BJ (cell line): ENCODE measurements at regions not wholly inside any gene's neighbourhood (a gene's known extent, or its start where the extent isn't known, plus 50 kb on each side); places are given as distances from the start of the nearest gene placed in this dataset.

ENCODE experiments used
- CTCF ChIA-PET: fragments of 350-600 bp; formaldehyde crosslinking; extraction: SDS; loops from one replicate; lab custom pipeline; 2021; ENCODE audit warnings: antibody characterized with exemption, inconsistent platforms; lab: Yijun Ruan, JAX
- POLR2A ChIA-PET: fragments of 300-600 bp; sonication (Branson Sonifier 250); formaldehyde crosslinking; extraction: SDS; loops from one replicate; lab custom pipeline; 2021; ENCODE audit warnings: antibody characterized with exemption; lab: Charles Lee
- DNase-seq: peaks from one replicate; pipeline ENCODE4 v3.0.0-alpha.2; 2011; ENCODE audit warnings: low read depth
- H3K27me3 ChIP-seq: 2 replicates; pipeline ENCODE4 v1.6.0; 2011; ENCODE audit warnings: low read length; ENCODE audit not compliant: control insufficient read depth, insufficient read depth
- H3K36me3 ChIP-seq: 2 replicates; pipeline ENCODE4 v1.5.1; 2011; ENCODE audit warnings: low read length; ENCODE audit not compliant: control insufficient read depth, insufficient read depth
- H3K4me3 ChIP-seq: 2 replicates; pipeline ENCODE4 v1.5.1; 2011; ENCODE audit warnings: low read depth, mild to moderate bottlenecking, control low read depth, low read length
- TF ChIP-seq, protein P1 (sequence below): IDR thresholded peaks from 2 replicates; pipeline ENCODE4 v1.5.1; 2011; ENCODE audit warnings: low read depth, mild to moderate bottlenecking, control low read depth, inconsistent platforms, low read length, moderate library complexity; ENCODE audit not compliant: insufficient read depth

DNA sequence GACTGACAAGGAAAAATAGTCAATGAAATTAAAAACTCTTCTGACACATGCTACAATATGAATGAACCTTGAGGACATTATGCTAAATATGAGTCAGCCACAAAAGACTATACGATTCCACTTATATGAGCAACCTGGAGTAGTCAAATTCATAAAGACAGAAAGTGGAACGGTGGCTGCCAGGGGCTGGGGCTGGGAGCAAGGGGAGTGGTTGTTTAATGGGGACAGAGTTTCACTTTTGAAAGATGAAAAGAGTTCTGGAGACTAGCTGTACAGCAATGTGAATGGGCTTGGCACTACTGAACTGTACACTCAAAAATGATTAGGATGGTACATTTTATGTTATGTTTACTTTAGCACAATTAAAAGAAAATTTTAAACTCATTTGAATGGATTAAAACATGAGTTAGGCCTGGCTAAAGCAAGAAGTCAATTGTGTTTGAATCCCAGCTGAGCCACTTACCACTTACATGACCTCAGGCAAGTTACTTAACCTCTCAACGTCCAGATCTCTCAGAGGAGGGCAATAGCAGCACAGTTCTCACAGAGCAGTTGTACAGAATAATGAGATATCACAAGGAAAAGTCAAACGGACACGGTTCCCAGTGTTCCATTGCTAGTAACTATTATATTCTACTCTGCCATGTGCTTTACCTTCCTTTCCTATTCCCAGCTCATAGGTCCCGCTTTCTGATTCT is 102.5 kb downstream of the SPTSSA start:
- Histone ChIP-seq H3K27me3 (no peaks in the 10 kb centered on the region), H3K36me3 (no peaks in the 10 kb centered on the region), H3K4me3 (no peak overlapping the region)
- ChIA-PET POLR2A (no interaction called here), CTCF (no interaction called here)
- TF ChIP-seq, protein P1, sequence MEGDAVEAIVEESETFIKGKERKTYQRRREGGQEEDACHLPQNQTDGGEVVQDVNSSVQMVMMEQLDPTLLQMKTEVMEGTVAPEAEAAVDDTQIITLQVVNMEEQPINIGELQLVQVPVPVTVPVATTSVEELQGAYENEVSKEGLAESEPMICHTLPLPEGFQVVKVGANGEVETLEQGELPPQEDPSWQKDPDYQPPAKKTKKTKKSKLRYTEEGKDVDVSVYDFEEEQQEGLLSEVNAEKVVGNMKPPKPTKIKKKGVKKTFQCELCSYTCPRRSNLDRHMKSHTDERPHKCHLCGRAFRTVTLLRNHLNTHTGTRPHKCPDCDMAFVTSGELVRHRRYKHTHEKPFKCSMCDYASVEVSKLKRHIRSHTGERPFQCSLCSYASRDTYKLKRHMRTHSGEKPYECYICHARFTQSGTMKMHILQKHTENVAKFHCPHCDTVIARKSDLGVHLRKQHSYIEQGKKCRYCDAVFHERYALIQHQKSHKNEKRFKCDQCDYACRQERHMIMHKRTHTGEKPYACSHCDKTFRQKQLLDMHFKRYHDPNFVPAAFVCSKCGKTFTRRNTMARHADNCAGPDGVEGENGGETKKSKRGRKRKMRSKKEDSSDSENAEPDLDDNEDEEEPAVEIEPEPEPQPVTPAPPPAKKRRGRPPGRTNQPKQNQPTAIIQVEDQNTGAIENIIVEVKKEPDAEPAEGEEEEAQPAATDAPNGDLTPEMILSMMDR: no peak
- no peak for DNase-seq

DNA sequence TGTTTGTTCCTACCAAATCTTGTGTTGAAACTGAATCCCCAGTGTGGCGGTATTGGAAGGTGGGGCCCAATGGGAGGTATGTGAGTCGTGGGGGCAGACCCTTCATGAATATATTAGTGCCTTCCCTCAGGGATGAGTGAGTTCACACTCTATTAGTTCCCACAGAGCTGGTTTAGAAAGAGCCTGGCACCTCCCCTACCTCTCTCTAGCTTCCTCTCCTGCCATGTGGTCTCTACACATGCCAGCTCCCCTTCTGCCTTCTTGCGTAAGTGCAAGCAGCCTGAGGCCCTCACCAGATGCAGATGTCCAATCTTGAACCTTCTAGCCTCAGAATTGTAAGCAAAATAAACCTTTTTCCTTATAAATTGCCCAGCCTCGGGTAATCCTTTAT is 105.8 kb downstream of the SPTSSA start:
- TF ChIP-seq, protein P1: no peak
- DNase-seq: no peak
- no peaks in the 10 kb centered on the region for H3K36me3 ChIP-seq
- no peaks in the 10 kb centered on the region for H3K27me3 ChIP-seq
- CTCF ChIA-PET: interaction anchor here (1.4 kb wide), 1 partner anchor 24 kb away, joined by 6 read pairs; no protein-coding TSS in a partner anchor
- POLR2A ChIA-PET: interaction anchor here (0.6 kb wide), 1 partner anchor 1387 kb away, joined by 3 read pairs; no protein-coding TSS in a partner anchor
- H3K4me3 ChIP-seq: no peak overlapping the region

DNA sequence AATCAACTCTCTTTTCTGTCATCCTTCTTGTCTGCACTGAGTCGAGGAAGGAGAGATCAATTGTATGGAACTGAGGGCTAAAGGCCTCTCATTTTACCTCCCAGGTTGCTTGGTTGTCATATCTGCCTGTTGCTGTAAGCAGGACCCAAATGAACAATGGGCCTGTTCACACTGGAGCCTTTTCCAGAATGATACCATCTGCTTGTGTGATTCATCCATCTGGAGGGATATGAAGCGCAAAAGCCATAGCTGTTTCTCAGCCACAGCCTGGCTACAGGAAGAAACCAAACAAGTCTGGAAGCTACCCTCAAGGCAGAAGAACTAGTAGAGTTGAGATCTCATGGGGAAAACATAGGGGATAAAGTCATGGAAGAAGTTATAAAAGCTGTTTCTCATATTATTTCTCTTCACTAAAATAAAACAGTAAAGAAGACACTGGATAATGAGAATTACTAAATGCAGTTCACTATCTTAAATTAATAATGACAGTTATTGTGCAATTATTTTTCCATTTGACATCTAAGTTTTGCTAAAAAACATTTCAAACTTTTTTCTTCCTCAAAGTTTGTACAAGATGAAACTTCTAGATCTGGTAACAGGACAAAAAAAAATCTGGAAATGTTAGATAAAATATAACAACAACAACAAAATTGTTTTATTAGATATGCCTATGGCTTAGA is 106.3 kb downstream of the SPTSSA start:
- no peak for DNase-seq
- TF ChIP-seq, protein P1: no peak
- H3K27me3 ChIP-seq: no peaks in the 10 kb centered on the region
- H3K36me3 ChIP-seq: no peaks in the 10 kb centered on the region
- POLR2A ChIA-PET: interaction anchor here (0.6 kb wide), 1 partner anchor 1388 kb away, joined by 3 read pairs; no protein-coding TSS in a partner anchor
- CTCF ChIA-PET: interaction anchor here (1.1 to 1.4 kb wide), 3 partner anchors 9 to 24 kb away, joined by 3 to 6 read pairs (median 6); no protein-coding TSS in a partner anchor
- no peak overlapping the region for H3K4me3 ChIP-seq

DNA sequence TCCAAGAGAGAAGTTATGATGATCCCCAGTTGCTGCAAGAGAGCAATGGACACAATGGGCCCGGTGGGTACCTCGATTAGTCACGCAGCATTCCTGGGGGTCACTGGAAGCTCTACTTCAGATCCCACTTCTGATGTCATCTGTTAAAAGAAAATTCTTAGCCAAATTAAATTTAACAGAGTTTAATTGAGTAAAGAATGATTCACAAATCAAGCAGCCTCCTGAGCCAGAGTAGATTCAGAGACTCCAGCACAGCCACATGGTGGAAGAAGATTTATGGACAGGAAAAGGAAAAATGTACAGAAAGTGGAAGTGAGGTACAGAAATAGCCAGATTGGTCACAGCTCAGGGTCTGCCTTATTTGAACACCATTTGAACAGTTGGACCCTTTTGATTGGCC is 107.5 kb downstream of the SPTSSA start:
- TF ChIP-seq, protein P1: no peak
- POLR2A ChIA-PET: no interaction called here
- no peak overlapping the region for H3K4me3 ChIP-seq
- H3K36me3 ChIP-seq: no peaks in the 10 kb centered on the region
- no peak for DNase-seq
- CTCF ChIA-PET: interaction anchor here (1.1 to 1.4 kb wide), 2 partner anchors 11 to 12 kb away, joined by 3 to 6 read pairs; no protein-coding TSS in a partner anchor
- H3K27me3 ChIP-seq: no peaks in the 10 kb centered on the region

DNA sequence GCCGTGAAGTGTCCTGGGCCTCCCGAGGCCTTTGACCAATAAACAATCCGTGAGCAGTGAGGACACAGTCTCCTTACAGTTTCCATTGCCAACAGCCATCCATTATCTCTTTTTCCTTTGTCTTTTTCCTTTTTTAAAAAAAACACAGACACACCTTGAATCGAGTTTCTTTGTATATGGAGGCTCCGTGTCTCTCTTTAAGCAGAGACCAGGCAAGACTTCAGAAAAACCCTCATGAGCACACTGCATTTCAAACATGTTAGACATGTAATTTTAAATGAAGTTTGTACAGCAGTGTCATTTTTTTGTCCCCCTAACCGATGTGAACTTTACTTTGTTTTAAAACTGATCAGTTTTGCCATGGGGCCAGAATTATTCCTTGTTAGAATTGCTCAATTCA is 111.1 kb downstream of the SPTSSA start:
- Histone ChIP-seq H3K27me3 (no peaks in the 10 kb centered on the region), H3K4me3 (no peak overlapping the region), H3K36me3 (no peaks in the 10 kb centered on the region)
- POLR2A ChIA-PET: no interaction called here
- CTCF ChIA-PET: no interaction called here
- DNase-seq: no peak
- TF ChIP-seq, protein P1: no peak
